NCI-H146 (cell line): ENCODE measurements at regions not wholly inside any gene's neighbourhood (a gene's known extent, or its start where the extent isn't known, plus 50 kb on each side); places are given as distances from the start of the nearest gene placed in this dataset.
"Not testable (repeated sequence)": the region's sequence is repeated elsewhere in the genome, so short reads cannot be mapped to it uniquely, and the experiment has no call there.

Experiments used
- DNase-seq: peaks from one replicate; lab custom pipeline; 2025; lab: John Stamatoyannopoulos, UW

DNA sequence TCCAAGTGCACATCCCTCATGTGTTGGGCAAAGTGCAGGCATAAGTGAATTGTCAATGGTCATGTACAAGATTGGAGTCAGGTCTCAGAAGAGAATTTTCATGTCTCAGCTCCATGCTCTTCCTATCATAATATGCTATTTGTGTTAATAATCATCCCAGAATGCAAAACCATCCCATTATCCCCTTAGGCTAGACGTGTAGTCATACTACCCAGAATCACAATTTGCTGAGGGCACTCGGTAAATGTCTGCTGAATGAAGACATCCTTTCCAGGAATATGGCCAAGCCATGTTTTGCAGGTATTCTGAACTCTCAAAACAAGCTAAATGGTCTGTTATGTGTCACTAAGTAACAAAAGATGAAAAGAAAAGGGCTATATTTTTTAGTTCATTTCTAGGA, 263.8 kb downstream of the RAD51AP2 start:
- DNase-seq: no peak

GRCh38 chr2:17252258-17252657, 266.0 kb downstream of the RAD51AP2 start:
- no peak for DNase-seq

- no peak for DNase-seq
Observed at GRCh38 chr2:17251171-17251570, 267.1 kb downstream of the RAD51AP2 start.

- no peak for DNase-seq
Observed at GRCh38 chr2:17249249-17249648, 269.0 kb downstream of the RAD51AP2 start.

- DNase-seq: no peak
Observed at GRCh38 chr2:17245906-17246305, 272.3 kb downstream of the RAD51AP2 start.

DNA sequence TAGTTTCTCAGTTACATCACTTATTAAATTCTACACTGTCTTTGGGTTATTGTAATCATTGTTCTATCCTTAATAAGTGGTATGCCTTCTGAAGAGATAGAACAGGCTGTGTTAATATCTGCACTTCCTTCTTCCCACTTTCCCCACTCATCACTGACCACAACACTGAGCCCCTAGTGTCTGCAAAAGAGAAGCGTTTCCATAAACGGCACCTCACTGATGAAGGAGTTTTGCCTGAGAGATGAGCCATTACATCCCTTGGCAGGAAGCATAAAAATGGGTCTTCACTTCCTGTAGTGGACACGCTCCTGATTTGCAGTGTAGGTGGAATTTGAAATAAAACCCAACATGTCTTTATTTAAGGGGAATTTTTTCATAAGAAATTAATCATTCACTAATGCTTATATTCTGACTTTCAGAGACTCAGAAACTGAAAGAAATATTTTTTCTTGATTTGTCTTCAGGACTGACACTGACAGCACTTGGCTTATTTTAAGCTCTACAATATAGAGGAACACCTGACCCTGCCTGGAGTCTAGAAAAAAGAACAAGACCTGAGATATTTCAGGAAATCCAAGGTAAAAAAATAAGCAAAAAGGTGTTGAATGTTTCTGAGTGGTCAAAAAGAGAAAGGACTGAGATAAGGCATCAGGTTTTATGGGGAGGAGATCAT, 275.3 kb downstream of the RAD51AP2 start:
- no peak for DNase-seq

- DNase-seq: no peak
Observed at GRCh38 chr2:17239550-17239949, 278.7 kb downstream of the RAD51AP2 start.

- no peak for DNase-seq
Observed at GRCh38 chr2:17235167-17235566, 283.1 kb downstream of the RAD51AP2 start.

- no peak for DNase-seq
Observed at GRCh38 chr2:17232776-17233556, 285.3 kb downstream of the RAD51AP2 start.

GRCh38 chr2:17231394-17231965, 286.8 kb downstream of the RAD51AP2 start:
- no peak for DNase-seq

DNA sequence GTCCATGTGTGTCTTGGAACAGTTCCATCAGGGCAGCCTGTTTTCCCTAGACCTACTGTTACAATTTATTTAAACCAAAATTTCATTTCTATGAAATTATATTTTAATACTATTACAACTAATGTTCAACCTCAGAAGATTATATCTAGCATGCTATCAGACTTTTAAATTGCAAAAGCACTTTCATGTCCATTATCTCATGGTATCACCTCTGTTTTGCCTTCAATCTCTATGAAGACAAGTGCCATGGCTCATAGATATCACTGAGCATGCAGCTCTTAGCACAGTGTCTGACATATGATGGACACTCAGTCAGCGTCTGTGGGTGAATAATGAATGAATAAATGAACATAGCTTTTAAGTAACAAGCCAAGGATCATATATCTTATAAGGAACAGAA, 288.8 kb downstream of the RAD51AP2 start:
- no peak for DNase-seq

DNA sequence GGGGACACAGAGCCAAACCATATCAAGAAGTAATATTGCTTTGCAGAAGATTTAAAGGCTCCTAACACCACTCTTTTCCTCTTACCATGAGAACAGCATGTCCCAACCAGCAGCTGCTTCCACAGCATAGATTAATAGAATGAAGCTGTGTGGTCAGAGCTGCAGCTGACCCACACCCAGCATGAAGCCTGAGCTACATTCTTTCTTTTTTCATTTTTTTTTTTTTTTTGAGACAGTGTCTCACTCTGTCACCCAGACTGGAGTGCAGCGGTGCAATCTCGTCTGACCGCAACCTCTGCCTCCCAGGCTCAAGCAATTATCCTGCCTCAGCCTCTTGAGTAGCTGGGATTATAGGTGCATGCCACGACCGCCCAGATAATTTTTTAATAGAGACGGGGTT, 289.8 kb downstream of the RAD51AP2 start:
- DNase-seq: no peak

DNA sequence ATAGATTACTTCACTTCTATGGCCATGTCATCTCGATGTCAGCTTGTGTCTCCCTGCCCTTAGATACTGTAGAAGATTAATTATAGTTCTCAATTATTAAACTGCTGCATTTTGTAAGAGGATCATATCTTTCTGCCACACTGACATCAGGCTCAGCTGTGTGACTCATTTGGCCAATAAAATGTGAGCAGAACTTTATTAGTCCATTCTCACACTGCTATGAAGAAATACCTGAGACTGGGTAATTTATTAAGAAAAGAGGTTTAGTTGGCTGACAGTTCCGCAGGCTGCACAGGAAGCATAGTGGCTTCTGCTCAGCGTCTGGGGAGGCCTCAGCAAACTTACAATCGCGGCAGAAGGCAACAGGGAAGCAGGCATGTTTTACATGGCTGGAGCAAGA, 290.4 kb downstream of the RAD51AP2 start:
- no peak for DNase-seq

- no peak for DNase-seq
Observed at GRCh38 chr2:17226941-17227490, 291.2 kb downstream of the RAD51AP2 start.

GRCh38 chr2:17223211-17223610, 295.0 kb downstream of the RAD51AP2 start:
- DNase-seq: no peak

DNA sequence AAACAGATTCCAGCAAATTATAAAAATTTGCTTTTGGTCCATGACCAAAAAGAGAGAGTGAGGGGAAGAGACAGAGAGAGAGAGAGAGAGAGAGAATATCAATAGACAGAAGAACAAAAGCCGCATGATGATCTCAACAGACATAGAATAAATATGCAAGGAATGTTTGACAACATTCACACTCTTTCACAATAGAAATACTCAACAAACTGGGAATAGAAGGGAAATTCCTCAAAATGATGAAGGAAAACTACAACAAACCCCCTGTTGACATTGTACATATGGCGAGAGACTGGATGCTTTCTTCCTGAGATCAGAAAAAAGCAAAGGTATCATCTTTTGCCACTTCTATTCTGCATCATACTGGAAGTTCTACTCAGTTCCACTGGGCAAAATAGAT, 309.7 kb downstream of the RAD51AP2 start:
- DNase-seq: no peak

DNA sequence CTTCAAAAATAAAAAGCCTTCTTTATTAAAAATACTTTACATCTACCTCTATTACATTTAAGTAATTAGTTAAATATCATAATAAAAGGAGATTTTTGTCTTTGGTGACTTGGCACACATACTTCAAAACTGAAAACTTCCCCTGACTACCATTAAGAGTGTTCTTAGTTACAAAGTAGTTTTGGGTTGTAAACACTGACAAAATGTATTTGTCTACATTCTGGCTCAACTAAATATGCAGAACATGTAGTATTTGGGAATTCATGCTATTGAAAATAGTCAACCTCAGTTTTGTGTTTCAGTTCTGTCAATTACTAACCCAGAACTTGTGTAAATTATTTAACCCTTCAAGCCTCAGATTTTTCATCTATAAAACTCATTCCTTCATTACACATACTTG, 311.5 kb downstream of the RAD51AP2 start:
- DNase-seq: no peak

DNA sequence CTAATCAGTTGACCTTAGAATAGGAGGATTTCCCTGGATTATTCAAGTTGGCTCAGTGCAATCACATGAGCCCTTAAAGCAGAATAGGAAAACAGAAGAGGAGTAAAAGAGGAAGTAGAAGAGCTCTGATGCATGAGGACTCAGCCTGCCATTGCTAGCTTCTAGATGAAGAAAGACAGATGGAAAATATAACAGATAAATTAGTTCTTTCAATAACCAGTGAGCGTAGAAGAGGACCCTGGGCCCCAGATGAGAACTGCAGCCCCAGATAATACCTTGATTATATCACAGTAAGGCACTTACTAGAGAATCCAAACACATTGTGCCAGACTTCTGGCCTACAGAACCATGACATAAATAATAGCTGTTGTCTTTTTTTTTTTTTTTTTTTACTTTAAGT, 314.0 kb downstream of the RAD51AP2 start:
- not testable (repeated sequence) for DNase-seq

- not testable (repeated sequence) for DNase-seq
Observed at GRCh38 chr2:17202628-17203027, 315.6 kb downstream of the RAD51AP2 start.

- no peak for DNase-seq
Observed at GRCh38 chr2:17199741-17200140, 318.5 kb downstream of the RAD51AP2 start.

DNA sequence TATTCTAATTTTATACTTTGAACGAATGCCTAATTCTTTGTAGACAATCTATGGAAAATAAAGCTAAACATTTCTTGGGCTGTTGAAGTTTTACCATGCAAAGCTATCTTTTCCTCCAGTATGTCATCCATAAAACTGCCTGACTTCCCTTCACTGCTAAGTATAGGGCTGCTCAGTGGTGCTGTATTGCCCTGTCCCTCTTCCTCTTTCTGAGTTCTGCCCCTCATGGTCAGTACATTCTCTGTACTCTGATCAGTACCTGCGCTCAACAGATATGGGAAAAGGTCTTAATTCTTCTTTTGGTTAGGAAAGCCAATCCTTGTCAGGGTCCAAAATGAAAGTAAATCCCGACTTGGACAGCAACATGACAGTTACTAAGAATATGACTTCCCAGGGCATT, 321.9 kb downstream of the RAD51AP2 start:
- DNase-seq: no peak

- no peak for DNase-seq
Observed at GRCh38 chr2:17195016-17195415, 323.2 kb downstream of the RAD51AP2 start.

DNA sequence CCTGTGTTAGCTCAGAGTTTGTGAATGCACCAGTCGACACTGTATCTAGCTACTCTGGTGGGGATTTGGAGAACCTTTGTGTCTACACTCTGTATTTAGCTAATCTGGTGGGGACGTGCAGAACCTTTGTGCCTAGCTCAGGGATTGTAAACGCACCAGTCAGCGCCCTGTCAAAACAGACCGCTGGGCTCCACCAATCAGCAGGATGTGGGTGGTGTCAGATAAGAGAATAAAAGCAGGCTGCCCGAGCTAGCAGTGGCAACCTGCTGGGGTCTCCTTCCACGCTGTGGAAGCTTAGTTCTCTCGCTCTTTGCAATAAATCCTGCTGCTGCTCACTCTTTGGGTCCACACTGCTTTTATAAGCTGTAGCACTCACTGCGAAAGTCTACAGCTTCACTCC, 324.2 kb downstream of the RAD51AP2 start:
- no peak for DNase-seq
